ENCODE measurements at regions not wholly inside any gene's neighbourhood (a gene's known extent, or its start where the extent isn't known, plus 50 kb on each side); places are given as distances from the start of the nearest gene placed in this dataset.

- Histone ChIP-seq H3K4me1 (no peaks in the 10 kb centered on the region), H3K27ac (no peak overlapping the region), H3K27me3 (no peaks in the 10 kb centered on the region), H3K9me3 (no peaks in the 10 kb centered on the region), H3K4me3 (no peak overlapping the region), H3K36me3 (no peaks in the 10 kb centered on the region)
- TF ChIP-seq CTCF (IDR thresholded peaks at IDR 0.05) (no peak), POLR2A (IDR thresholded peaks at IDR 0.05) (no peak)
- ATAC-seq, result no peak
- intact Hi-C loops (cut with DNase I), result no loop called here
- WGBS (ENCODE audit: insufficient coverage, low coverage, low lambda C conversion rate, missing lambda C conversion rate), result 53% methylated on average over 8 of the region's 9 CpGs
- DNase-seq, result no peak
Measured at GRCh38 chr13:99446242-99446641, 55.0 kb upstream of the TM9SF2 start.

- WGBS (ENCODE audit: insufficient coverage, low coverage, low lambda C conversion rate, missing lambda C conversion rate), result 83% methylated on average over 5 of the region's 5 CpGs
- no peaks in the 10 kb centered on the region for H3K9me3 ChIP-seq
- no peaks in the 10 kb centered on the region for H3K4me1 ChIP-seq
- H3K27me3 ChIP-seq, result no peaks in the 10 kb centered on the region
- TF ChIP-seq POLR2A (IDR thresholded peaks at IDR 0.05) (no peak), CTCF (IDR thresholded peaks at IDR 0.05) (no peak)
- intact Hi-C loops (cut with DNase I), result no loop called here
- DNase-seq, result no peak
- no peak overlapping the region for H3K27ac ChIP-seq
- no peaks in the 10 kb centered on the region for H3K36me3 ChIP-seq
- no peak for ATAC-seq
- H3K4me3 ChIP-seq, result no peak overlapping the region
Measured at GRCh38 chr13:99448546-99448945, 52.7 kb upstream of the TM9SF2 start.

- intact Hi-C loops (cut with DNase I), result no loop called here
- no peaks in the 10 kb centered on the region for H3K36me3 ChIP-seq
- no peak overlapping the region for H3K4me3 ChIP-seq
- no peak for ATAC-seq
- no peak overlapping the region for H3K27ac ChIP-seq
- no peak for TF ChIP-seq CTCF (IDR thresholded peaks at IDR 0.05)
- no peak for TF ChIP-seq POLR2A (IDR thresholded peaks at IDR 0.05)
- no peaks in the 10 kb centered on the region for H3K9me3 ChIP-seq
- no peaks in the 10 kb centered on the region for H3K4me1 ChIP-seq
- no peaks in the 10 kb centered on the region for H3K27me3 ChIP-seq
- DNase-seq, result no peak
Measured at GRCh38 chr13:99450416-99450815, 50.9 kb upstream of the TM9SF2 start.
